ENCODE measurements at regions not wholly inside any gene's neighbourhood (a gene's known extent, or its start where the extent isn't known, plus 50 kb on each side); places are given as distances from the start of the nearest gene placed in this dataset.

DNA sequence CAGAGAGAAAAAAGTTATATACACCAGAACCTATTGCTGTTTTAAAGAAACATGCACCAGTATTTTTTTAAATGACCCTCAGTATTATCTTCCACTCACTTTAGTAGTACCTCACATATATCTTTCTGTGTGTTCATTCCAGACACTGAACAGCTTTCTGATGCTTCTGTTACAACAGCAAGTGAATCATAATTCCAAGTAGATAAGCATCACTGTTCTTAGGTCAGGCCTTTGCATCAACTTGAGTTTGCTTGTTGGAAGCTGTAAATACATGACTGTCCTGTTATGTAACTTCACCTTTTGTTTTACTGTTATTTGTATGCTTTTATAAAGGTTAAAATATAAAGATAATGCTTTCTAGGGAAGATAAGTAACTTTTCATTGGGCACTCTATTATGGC lies 184.4 kb downstream of the ISL1 start:
- Histone ChIP-seq H3K79me2 (ENCODE audit: low read depth) (no peaks in the 10 kb centered on the region), H3K36me3 (no peaks in the 10 kb centered on the region), H3K27ac (no peak overlapping the region), H2AFZ (replicated peaks) (no peak overlapping the region), H3K27me3 (no peaks in the 10 kb centered on the region), H3K4me2 (no peak overlapping the region), H3K4me1 (no peaks in the 10 kb centered on the region), H3F3A (ENCODE audit: low read depth) (no peaks in the 10 kb centered on the region), H3K9me3 (ENCODE audit: low read depth) (no peaks in the 10 kb centered on the region), H3K4me3 (no peak overlapping the region), H3K9ac (no peak overlapping the region), H4K20me1 (ENCODE audit: low read depth) (no peaks in the 10 kb centered on the region)
- Mint-ChIP-seq H3K36me3 (no peaks in the 10 kb centered on the region), H3K4me1 (no peaks in the 10 kb centered on the region), H3K27me3 (ENCODE audit: insufficient read depth, low read depth) (no peaks in the 10 kb centered on the region), H3K27ac (no peak overlapping the region), H3K4me3 (no peak overlapping the region), H3K9me3 (no peaks in the 10 kb centered on the region)
- TF ChIP-seq, protein P1, sequence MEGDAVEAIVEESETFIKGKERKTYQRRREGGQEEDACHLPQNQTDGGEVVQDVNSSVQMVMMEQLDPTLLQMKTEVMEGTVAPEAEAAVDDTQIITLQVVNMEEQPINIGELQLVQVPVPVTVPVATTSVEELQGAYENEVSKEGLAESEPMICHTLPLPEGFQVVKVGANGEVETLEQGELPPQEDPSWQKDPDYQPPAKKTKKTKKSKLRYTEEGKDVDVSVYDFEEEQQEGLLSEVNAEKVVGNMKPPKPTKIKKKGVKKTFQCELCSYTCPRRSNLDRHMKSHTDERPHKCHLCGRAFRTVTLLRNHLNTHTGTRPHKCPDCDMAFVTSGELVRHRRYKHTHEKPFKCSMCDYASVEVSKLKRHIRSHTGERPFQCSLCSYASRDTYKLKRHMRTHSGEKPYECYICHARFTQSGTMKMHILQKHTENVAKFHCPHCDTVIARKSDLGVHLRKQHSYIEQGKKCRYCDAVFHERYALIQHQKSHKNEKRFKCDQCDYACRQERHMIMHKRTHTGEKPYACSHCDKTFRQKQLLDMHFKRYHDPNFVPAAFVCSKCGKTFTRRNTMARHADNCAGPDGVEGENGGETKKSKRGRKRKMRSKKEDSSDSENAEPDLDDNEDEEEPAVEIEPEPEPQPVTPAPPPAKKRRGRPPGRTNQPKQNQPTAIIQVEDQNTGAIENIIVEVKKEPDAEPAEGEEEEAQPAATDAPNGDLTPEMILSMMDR (IDR thresholded peaks at IDR 0.05): no peak
- no peak for TF ChIP-seq EZH2phosphoT487 (IDR thresholded peaks at IDR 0.05)
- no peak for TF ChIP-seq EZH2 (IDR thresholded peaks at IDR 0.05)
- no peak for DNase-seq (ENCODE audit: low spot score)

DNA sequence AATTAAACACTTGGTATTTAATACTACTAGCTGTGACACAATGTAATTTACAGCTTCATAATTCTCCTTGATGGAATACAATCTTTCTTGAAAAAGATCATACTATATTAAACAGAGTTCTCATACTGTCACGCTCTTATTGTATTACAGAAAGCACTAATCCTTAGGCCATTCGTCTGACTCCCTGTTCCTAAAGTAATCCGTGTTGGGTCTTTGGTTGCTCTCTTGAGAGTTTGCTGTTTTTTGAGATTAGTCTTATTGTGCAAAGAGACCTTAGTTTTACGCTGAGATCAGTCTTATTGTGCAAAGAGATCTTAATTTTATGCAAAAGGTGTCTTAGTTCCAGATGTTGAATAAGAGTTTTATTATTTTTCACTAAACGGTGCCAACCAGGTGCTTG lies 190.6 kb downstream of the ISL1 start:
- Histone ChIP-seq H3K9ac (no peak overlapping the region), H3K36me3 (no peaks in the 10 kb centered on the region), H3K4me1 (no peaks in the 10 kb centered on the region), H3K9me3 (ENCODE audit: low read depth) (no peaks in the 10 kb centered on the region), H3K79me2 (ENCODE audit: low read depth) (no peaks in the 10 kb centered on the region), H3K27ac (no peak overlapping the region), H3K27me3 (no peaks in the 10 kb centered on the region), H3F3A (ENCODE audit: low read depth) (no peaks in the 10 kb centered on the region), H3K4me3 (no peak overlapping the region), H3K4me2 (peak overlapping the region; percentile 1), H2AFZ (replicated peaks) (no peak overlapping the region), H4K20me1 (ENCODE audit: low read depth) (no peaks in the 10 kb centered on the region)
- TF ChIP-seq EZH2 (IDR thresholded peaks at IDR 0.05) (no peak), EZH2phosphoT487 (IDR thresholded peaks at IDR 0.05) (peak; percentile 56)
- DNase-seq (ENCODE audit: low spot score): peak; percentile 23
- H3K36me3 Mint-ChIP-seq: no peaks in the 10 kb centered on the region
- no peak overlapping the region for H3K4me3 Mint-ChIP-seq
- H3K4me1 Mint-ChIP-seq: no peaks in the 10 kb centered on the region
- H3K9me3 Mint-ChIP-seq: no peaks in the 10 kb centered on the region
- no peaks in the 10 kb centered on the region for H3K27me3 Mint-ChIP-seq (ENCODE audit: insufficient read depth, low read depth)
- H3K27ac Mint-ChIP-seq: no peak overlapping the region

DNA sequence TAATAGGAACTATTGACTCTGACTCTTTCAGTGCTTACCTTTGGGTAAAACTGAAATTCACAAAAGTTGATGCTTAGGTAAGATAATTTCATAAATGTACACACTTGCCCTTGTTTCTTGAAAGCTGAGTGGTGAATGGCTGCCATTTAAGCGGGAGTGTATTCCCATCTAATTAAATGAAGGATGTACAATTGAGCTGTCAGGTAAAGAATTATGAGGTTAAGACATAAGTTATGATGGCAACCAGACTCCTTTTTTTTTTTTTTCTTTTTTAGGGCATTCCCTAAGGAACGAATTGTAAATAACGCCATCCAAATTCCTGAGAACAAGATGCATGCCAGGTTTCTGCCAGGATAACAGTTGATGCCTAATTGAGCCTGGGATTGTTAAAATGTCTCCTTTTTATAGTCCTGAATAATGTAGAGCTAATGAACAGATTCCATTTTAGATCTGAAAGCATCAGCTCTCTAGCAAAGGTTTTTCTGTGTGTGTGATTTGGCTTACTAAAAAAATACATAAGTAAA lies 199.7 kb downstream of the ISL1 start:
- no peaks in the 10 kb centered on the region for H3K79me2 ChIP-seq (ENCODE audit: low read depth)
- no peaks in the 10 kb centered on the region for H3K4me1 Mint-ChIP-seq
- H4K20me1 ChIP-seq (ENCODE audit: low read depth): no peaks in the 10 kb centered on the region
- H3K9me3 ChIP-seq (ENCODE audit: low read depth): no peaks in the 10 kb centered on the region
- H3K27me3 ChIP-seq: no peaks in the 10 kb centered on the region
- H3K4me3 ChIP-seq: no peak overlapping the region
- no peaks in the 10 kb centered on the region for H3K9me3 Mint-ChIP-seq
- no peak overlapping the region for H3K4me3 Mint-ChIP-seq
- no peak for DNase-seq (ENCODE audit: low spot score)
- TF ChIP-seq EZH2 (IDR thresholded peaks at IDR 0.05): no peak
- TF ChIP-seq, protein P1 (IDR thresholded peaks at IDR 0.05): no peak
- TF ChIP-seq EZH2phosphoT487 (IDR thresholded peaks at IDR 0.05): no peak
- H3K36me3 Mint-ChIP-seq: no peaks in the 10 kb centered on the region
- H3K4me2 ChIP-seq: no peak overlapping the region
- H3K9ac ChIP-seq: no peak overlapping the region
- H3K36me3 ChIP-seq: no peaks in the 10 kb centered on the region
- H3K27me3 Mint-ChIP-seq (ENCODE audit: insufficient read depth, low read depth): peaks cover 3% of the 10 kb centered on the region
- no peak overlapping the region for H3K27ac ChIP-seq
- H2AFZ ChIP-seq (replicated peaks): no peak overlapping the region
- no peak overlapping the region for H3K27ac Mint-ChIP-seq
- H3F3A ChIP-seq (ENCODE audit: low read depth): no peaks in the 10 kb centered on the region
- peaks cover 5% of the 10 kb centered on the region for H3K4me1 ChIP-seq

DNA sequence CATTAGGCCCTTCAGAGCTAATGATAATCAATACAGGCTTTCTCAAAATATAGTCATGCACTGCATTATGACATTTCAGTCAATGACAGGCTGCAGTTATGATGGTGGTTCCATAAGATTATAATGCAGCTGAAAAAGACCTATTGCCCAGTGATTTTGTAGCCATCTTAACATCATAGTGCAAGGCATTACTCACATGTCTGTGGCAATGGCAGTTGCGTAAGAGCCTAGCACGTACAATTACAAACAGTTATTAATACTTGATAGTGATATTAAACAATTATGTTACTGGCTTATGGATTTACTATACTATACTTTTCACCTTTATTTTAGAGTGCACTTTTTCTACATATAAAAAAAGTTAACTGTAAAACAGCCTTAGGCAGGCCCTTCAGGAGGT lies 214.8 kb downstream of the ISL1 start:
- H3K27ac Mint-ChIP-seq: no peak overlapping the region
- H4K20me1 ChIP-seq (ENCODE audit: low read depth): no peaks in the 10 kb centered on the region

More for the DNA sequence above, 214.8 kb downstream of the ISL1 start:
- Mint-ChIP-seq H3K36me3 (no peaks in the 10 kb centered on the region), H3K4me3 (no peak overlapping the region), H3K9me3 (no peaks in the 10 kb centered on the region), H3K27me3 (ENCODE audit: insufficient read depth, low read depth) (peaks cover 2% of the 10 kb centered on the region), H3K4me1 (no peaks in the 10 kb centered on the region)
- H3K9me3 ChIP-seq (ENCODE audit: low read depth): no peaks in the 10 kb centered on the region
- no peaks in the 10 kb centered on the region for H3K4me1 ChIP-seq
- H2AFZ ChIP-seq (replicated peaks): no peak overlapping the region
- H3K9ac ChIP-seq: no peak overlapping the region
- no peaks in the 10 kb centered on the region for H3K79me2 ChIP-seq (ENCODE audit: low read depth)
- TF ChIP-seq, protein P1 (IDR thresholded peaks at IDR 0.05): no peak
- TF ChIP-seq EZH2phosphoT487 (IDR thresholded peaks at IDR 0.05) (no peak), EZH2 (IDR thresholded peaks at IDR 0.05) (no peak)
- no peak overlapping the region for H3K27ac ChIP-seq
- H3K36me3 ChIP-seq: no peaks in the 10 kb centered on the region
- no peaks in the 10 kb centered on the region for H3K27me3 ChIP-seq
- H3K4me3 ChIP-seq: no peak overlapping the region
- no peaks in the 10 kb centered on the region for H3F3A ChIP-seq (ENCODE audit: low read depth)
- DNase-seq (ENCODE audit: low spot score): no peak
- H3K4me2 ChIP-seq: no peak overlapping the region
